ENCODE measurements at regions not wholly inside any gene's neighbourhood (a gene's known extent, or its start where the extent isn't known, plus 50 kb on each side); places are given as distances from the start of the nearest gene placed in this dataset.

DNA sequence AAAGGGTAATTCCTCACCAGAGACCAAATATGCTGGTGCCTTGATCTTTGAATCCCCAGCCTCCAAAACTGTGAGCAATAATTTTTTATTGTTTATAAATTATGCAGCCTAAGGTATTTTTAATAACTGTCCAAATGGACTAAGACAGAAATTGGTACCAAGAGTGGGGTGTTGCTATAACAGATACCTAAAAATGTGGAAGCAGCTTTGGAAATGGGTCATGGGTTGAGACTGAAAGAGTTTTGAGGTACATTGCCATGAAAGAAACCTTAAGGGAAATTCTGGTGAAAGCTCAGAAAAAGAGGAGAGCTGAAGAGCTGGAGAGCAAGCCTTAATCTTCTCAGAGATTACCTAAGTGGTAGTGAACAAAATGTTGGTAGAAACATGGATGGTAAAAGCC is 378.2 kb downstream of the NXPE2 start:
- CTCF ChIA-PET = no interaction called here
- in situ Hi-C loops (cut with HindIII; ENCODE audit: low pct_unique_long_range_greater_than_20kb, low sequenced_read_pairs) (no loop called here), intact Hi-C loops (cut with micrococcal nuclease; ENCODE audit: unreplicated experiment) (no loop called here)
- no peak for DNase-seq (ENCODE audit: low read depth, low spot score)
- TF ChIP-seq, protein P1, sequence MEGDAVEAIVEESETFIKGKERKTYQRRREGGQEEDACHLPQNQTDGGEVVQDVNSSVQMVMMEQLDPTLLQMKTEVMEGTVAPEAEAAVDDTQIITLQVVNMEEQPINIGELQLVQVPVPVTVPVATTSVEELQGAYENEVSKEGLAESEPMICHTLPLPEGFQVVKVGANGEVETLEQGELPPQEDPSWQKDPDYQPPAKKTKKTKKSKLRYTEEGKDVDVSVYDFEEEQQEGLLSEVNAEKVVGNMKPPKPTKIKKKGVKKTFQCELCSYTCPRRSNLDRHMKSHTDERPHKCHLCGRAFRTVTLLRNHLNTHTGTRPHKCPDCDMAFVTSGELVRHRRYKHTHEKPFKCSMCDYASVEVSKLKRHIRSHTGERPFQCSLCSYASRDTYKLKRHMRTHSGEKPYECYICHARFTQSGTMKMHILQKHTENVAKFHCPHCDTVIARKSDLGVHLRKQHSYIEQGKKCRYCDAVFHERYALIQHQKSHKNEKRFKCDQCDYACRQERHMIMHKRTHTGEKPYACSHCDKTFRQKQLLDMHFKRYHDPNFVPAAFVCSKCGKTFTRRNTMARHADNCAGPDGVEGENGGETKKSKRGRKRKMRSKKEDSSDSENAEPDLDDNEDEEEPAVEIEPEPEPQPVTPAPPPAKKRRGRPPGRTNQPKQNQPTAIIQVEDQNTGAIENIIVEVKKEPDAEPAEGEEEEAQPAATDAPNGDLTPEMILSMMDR (IDR thresholded peaks at IDR 0.05) = no peak
- TF ChIP-seq POLR2AphosphoS5 (IDR thresholded peaks at IDR 0.05; ENCODE audit: low read depth, low read length) = no peak
- no peak for TF ChIP-seq SIN3A (IDR thresholded peaks at IDR 0.05; ENCODE audit: borderline replicate concordance, insufficient read depth, low read depth, low read length)
- no peaks in the 10 kb centered on the region for H3K9me3 ChIP-seq (ENCODE audit: control insufficient read depth, insufficient read depth, low read depth, low read length)
- no peak overlapping the region for H3K27ac ChIP-seq (ENCODE audit: low read length)
- no peak for ATAC-seq
- no peak overlapping the region for H3K4me3 ChIP-seq (ENCODE audit: low read depth in 2 of 2, low read length in 2 of 2)
- POLR2A ChIA-PET = no interaction called here
- no peaks in the 10 kb centered on the region for H3K27me3 ChIP-seq (ENCODE audit: control insufficient read depth, insufficient read depth, low read length)
- no TSS peak for BruUV-seq (replicated peaks)
- no peaks in the 10 kb centered on the region for H3K36me3 ChIP-seq (ENCODE audit: control insufficient read depth, insufficient read depth, low read length)
- H3K4me1 ChIP-seq (ENCODE audit: control insufficient read depth, insufficient read depth, low read length) = no peaks in the 10 kb centered on the region

DNA sequence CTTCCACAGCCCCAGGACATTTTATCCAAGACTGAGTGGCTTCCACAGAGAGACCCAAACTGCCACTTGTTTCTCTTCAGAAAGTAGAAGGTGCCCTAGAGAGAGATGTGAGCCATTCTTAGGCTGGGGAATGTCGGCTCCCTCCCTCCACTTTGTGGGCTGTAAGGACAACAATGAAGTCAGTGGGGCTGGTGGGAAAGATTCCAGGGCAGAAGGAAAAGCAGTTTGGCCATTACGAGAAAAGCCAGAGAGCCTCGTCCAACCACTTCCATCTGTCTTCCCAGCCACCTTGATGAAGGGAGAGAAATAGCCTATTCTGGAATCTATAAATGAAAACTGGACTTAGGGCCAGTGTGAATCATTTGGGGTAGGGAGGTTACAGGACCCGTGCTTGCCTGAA is 382.5 kb downstream of the NXPE2 start:
- no peaks in the 10 kb centered on the region for H3K27me3 ChIP-seq (ENCODE audit: control insufficient read depth, insufficient read depth, low read length)
- ATAC-seq (no peak), DNase-seq (ENCODE audit: low read depth, low spot score) (no peak)
- POLR2A ChIA-PET = no interaction called here
- H3K4me3 ChIP-seq (ENCODE audit: low read depth in 2 of 2, low read length in 2 of 2) = no peak overlapping the region
- in situ Hi-C loops (cut with HindIII; ENCODE audit: low pct_unique_long_range_greater_than_20kb, low sequenced_read_pairs) = no loop called here
- no peaks in the 10 kb centered on the region for H3K4me1 ChIP-seq (ENCODE audit: control insufficient read depth, insufficient read depth, low read length)
- H3K36me3 ChIP-seq (ENCODE audit: control insufficient read depth, insufficient read depth, low read length) = no peaks in the 10 kb centered on the region
- CTCF ChIA-PET = no interaction called here
- TF ChIP-seq, protein P1 (IDR thresholded peaks at IDR 0.05) = no peak
- TF ChIP-seq, protein P2, sequence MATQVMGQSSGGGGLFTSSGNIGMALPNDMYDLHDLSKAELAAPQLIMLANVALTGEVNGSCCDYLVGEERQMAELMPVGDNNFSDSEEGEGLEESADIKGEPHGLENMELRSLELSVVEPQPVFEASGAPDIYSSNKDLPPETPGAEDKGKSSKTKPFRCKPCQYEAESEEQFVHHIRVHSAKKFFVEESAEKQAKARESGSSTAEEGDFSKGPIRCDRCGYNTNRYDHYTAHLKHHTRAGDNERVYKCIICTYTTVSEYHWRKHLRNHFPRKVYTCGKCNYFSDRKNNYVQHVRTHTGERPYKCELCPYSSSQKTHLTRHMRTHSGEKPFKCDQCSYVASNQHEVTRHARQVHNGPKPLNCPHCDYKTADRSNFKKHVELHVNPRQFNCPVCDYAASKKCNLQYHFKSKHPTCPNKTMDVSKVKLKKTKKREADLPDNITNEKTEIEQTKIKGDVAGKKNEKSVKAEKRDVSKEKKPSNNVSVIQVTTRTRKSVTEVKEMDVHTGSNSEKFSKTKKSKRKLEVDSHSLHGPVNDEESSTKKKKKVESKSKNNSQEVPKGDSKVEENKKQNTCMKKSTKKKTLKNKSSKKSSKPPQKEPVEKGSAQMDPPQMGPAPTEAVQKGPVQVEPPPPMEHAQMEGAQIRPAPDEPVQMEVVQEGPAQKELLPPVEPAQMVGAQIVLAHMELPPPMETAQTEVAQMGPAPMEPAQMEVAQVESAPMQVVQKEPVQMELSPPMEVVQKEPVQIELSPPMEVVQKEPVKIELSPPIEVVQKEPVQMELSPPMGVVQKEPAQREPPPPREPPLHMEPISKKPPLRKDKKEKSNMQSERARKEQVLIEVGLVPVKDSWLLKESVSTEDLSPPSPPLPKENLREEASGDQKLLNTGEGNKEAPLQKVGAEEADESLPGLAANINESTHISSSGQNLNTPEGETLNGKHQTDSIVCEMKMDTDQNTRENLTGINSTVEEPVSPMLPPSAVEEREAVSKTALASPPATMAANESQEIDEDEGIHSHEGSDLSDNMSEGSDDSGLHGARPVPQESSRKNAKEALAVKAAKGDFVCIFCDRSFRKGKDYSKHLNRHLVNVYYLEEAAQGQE (IDR thresholded peaks at IDR 0.05; ENCODE audit: insufficient read depth in 1 of 2, low read depth in 2 of 2, low read length in 1 of 2) = no peak
- TF ChIP-seq SIN3A (IDR thresholded peaks at IDR 0.05; ENCODE audit: borderline replicate concordance, insufficient read depth, low read depth, low read length) = no peak
- no peak for TF ChIP-seq POLR2AphosphoS5 (IDR thresholded peaks at IDR 0.05; ENCODE audit: low read depth, low read length)
- TF ChIP-seq TCF7L2 (IDR thresholded peaks at IDR 0.05; ENCODE audit: low read depth, low read length) = no peak
- no peak overlapping the region for H3K27ac ChIP-seq (ENCODE audit: low read length)
- no TSS peak for BruUV-seq (replicated peaks)
- intact Hi-C loops (cut with micrococcal nuclease; ENCODE audit: unreplicated experiment) = no loop called here
- H3K9me3 ChIP-seq (ENCODE audit: control insufficient read depth, insufficient read depth, low read depth, low read length) = no peaks in the 10 kb centered on the region

DNA sequence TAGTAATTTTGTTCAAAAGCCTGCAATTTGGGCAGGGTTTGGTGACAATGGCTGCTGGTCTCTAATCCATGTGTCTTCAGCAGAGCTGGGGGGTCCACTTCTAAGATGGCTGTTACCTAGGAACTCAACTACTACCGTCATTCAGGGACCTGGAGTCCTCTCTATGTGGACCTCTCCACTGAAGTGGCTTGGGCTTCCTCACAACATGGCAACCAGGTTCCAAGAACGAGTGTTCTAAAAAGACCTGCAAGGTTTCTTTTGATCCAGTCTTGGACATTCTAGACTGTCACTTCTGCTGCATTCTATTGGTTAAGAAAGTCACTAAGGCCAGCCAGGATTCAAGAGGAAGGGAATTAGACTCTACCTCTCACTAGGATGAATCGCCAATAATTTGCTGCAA is 387.0 kb downstream of the NXPE2 start:
- H3K27me3 ChIP-seq (ENCODE audit: control insufficient read depth, insufficient read depth, low read length) = no peaks in the 10 kb centered on the region
- intact Hi-C loops (cut with micrococcal nuclease; ENCODE audit: unreplicated experiment) = no loop called here
- DNase-seq (ENCODE audit: low read depth, low spot score) (no peak), ATAC-seq (no peak)
- no TSS peak for BruUV-seq (replicated peaks)
- ChIA-PET POLR2A (no interaction called here), CTCF (no interaction called here)
- H3K4me1 ChIP-seq (ENCODE audit: control insufficient read depth, insufficient read depth, low read length) = no peaks in the 10 kb centered on the region
- H3K9me3 ChIP-seq (ENCODE audit: control insufficient read depth, insufficient read depth, low read depth, low read length) = no peaks in the 10 kb centered on the region
- no peaks in the 10 kb centered on the region for H3K36me3 ChIP-seq (ENCODE audit: control insufficient read depth, insufficient read depth, low read length)
- no peak overlapping the region for H3K4me3 ChIP-seq (ENCODE audit: low read depth in 2 of 2, low read length in 2 of 2)
- TF ChIP-seq, protein P1 (IDR thresholded peaks at IDR 0.05) = no peak
- no peak for TF ChIP-seq TCF7L2 (IDR thresholded peaks at IDR 0.05; ENCODE audit: low read depth, low read length)
- no peak for TF ChIP-seq POLR2AphosphoS5 (IDR thresholded peaks at IDR 0.05; ENCODE audit: low read depth, low read length)
- no peak for TF ChIP-seq SIN3A (IDR thresholded peaks at IDR 0.05; ENCODE audit: borderline replicate concordance, insufficient read depth, low read depth, low read length)
- TF ChIP-seq, protein P2 (IDR thresholded peaks at IDR 0.05; ENCODE audit: insufficient read depth in 1 of 2, low read depth in 2 of 2, low read length in 1 of 2) = no peak
- H3K27ac ChIP-seq (ENCODE audit: low read length) = no peak overlapping the region
- in situ Hi-C loops (cut with HindIII; ENCODE audit: low pct_unique_long_range_greater_than_20kb, low sequenced_read_pairs) = no loop called here

All from Panc1 (cell line).